ENCODE measurements at regions not wholly inside any gene's neighbourhood (a gene's known extent, or its start where the extent isn't known, plus 50 kb on each side); places are given as distances from the start of the nearest gene placed in this dataset.

DNA sequence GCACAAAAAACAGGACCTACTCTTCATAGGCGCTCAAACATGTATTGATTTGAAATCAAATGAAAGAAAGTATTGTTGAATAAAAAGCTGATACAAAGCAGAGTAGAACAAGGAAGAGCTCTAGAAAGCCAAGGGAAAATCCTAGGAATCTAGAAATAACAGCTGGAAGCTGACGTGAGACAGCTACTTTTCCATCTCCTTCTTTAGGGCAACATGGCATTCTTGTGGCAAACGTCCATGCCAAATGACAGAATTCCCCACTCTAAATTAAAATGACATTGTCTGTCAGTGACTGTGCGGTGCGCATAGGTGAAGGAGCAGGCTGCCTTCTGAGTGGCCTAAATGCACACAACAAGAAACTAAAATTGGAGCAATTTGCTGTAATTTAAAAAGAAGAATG lies 557.4 kb downstream of the SOX11 start:
- TF ChIP-seq, protein P1, sequence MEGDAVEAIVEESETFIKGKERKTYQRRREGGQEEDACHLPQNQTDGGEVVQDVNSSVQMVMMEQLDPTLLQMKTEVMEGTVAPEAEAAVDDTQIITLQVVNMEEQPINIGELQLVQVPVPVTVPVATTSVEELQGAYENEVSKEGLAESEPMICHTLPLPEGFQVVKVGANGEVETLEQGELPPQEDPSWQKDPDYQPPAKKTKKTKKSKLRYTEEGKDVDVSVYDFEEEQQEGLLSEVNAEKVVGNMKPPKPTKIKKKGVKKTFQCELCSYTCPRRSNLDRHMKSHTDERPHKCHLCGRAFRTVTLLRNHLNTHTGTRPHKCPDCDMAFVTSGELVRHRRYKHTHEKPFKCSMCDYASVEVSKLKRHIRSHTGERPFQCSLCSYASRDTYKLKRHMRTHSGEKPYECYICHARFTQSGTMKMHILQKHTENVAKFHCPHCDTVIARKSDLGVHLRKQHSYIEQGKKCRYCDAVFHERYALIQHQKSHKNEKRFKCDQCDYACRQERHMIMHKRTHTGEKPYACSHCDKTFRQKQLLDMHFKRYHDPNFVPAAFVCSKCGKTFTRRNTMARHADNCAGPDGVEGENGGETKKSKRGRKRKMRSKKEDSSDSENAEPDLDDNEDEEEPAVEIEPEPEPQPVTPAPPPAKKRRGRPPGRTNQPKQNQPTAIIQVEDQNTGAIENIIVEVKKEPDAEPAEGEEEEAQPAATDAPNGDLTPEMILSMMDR (IDR thresholded peaks at IDR 0.05; ENCODE audit: borderline replicate concordance, insufficient read depth, low read depth, low read length): no peak
- H3K4me3 ChIP-seq (ENCODE audit: low read depth, low read length): no peak overlapping the region

DNA sequence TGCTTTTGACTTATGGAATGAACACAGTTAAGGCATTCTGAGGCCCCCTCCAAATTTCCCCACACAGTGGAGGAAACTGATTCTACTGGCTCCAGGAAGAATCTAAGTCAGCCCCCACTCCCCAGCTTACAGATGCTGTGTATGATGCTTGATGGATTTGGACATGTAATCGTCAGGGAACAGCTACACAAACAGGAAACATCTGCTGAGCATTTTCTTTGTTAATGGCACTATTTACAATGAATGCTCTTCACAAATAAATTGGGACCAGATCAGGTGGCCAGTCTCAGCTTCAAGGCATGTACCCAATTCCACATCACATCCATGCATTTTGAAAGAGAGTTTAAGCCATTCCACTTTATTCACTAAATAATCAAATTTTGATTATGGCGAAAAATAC lies 562.3 kb downstream of the SOX11 start:
- TF ChIP-seq, protein P1 (IDR thresholded peaks at IDR 0.05; ENCODE audit: borderline replicate concordance, insufficient read depth, low read depth, low read length): no peak

DNA sequence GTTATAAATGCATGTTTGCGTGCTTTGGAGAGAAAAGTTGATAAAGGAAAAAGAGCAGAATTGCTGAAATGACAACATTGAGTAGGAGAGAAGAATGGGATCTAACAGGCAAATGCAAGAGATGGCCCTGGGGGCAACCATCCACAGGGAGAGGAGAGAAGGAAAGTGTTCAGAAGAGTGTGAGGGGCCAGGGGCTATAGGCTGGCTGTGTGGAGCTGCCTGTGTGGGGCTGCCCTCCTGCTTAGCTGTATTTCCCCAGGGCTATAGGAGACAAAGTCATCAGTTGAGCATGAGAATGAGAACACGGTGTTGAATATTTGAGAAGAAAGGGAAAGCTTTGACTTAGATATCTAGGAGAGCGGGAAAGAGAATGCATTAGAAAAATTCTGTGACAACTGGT lies 572.0 kb downstream of the SOX11 start:
- TF ChIP-seq, protein P1 (IDR thresholded peaks at IDR 0.05; ENCODE audit: borderline replicate concordance, insufficient read depth, low read depth, low read length): no peak
- H3K4me3 ChIP-seq (ENCODE audit: low read depth, low read length): no peak overlapping the region

More for the DNA sequence above, 562.3 kb downstream of the SOX11 start:
- H3K4me3 ChIP-seq (ENCODE audit: low read depth, low read length): no peak overlapping the region

DNA sequence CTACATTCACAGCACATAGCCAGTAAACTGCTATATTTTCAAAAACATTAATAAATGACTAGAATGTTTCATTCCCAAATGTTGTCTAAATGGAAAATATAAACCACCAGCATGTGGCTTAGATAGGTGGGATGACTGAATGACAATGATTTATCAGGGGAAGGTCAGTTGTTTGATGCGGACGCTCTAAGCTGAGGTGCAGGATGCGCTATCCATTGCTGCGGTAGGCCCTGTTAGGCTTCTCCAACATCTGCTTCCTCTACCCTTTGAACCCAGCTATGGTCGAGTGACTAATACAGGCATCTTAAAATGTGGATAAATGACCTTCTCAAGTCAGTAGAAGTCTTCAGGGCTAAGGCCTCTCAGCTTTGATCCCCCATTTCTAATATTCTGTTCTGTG lies 584.2 kb downstream of the CMPK2 start:
- TF ChIP-seq, protein P1 (IDR thresholded peaks at IDR 0.05; ENCODE audit: borderline replicate concordance, insufficient read depth, low read depth, low read length): no peak
- H3K4me3 ChIP-seq (ENCODE audit: low read depth, low read length): no peak overlapping the region

DNA sequence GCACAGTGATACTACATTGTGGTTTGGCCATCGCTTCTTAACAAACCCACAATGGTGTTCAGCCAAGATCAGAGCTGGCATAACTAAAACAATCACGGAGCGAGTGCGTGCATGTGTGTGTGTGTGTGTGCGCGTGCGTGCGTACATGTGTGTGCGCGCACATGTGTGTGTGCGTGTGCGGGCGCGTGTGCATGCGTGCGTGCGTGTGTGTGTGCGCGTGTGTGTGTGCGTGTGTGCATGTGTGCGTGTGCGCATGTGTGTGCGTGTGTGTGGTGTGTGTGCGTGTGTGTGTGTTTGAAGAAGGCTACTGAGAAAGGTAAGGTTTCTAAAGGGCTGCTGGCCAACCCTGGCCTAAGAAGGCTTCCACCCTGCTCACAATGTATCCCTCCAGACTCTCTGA lies 582.4 kb downstream of the CMPK2 start:
- TF ChIP-seq, protein P1 (IDR thresholded peaks at IDR 0.05; ENCODE audit: borderline replicate concordance, insufficient read depth, low read depth, low read length): no peak
- no peak overlapping the region for H3K4me3 ChIP-seq (ENCODE audit: low read depth, low read length)

DNA sequence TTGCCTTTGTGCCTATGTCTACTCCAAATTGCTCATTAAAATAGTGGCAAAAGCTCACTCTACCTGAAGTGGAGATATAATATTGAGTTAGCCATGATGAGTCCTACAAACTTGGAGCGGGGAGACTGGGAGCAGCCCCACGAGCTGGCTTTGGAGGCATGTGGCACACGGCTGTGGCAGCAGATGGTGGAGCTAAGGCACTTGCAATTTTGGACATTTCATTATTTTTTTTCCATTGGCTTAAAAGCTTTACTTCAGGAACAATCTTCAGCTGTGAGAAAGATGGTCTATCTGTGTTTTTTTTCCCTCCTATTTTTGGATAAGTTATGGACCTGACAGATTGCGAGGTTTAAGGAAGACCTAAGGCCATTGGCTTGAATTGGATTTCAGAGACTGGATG lies 578.3 kb downstream of the CMPK2 start:
- TF ChIP-seq, protein P1 (IDR thresholded peaks at IDR 0.05; ENCODE audit: borderline replicate concordance, insufficient read depth, low read depth, low read length): no peak
- no peak overlapping the region for H3K4me3 ChIP-seq (ENCODE audit: low read depth, low read length)

DNA sequence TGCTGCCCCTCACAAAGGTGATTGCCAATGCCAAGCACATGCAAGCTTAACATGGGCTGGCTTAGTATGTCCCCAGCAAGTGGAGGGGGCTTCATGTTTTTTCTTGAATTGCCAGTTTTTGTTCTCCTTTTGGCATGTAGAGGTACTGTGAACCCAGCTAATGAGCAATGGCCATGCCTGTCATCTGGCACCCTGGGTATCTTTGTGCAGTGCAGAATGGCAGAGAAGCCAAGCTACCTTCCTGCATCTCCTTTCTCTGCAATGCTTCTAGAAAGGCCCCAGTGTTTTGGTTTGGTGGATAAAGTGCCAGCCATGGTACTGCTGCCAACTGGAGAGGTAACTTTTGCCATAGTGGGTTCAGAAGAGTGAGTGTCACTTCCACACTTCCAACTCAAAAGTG lies 576.9 kb downstream of the CMPK2 start:
- TF ChIP-seq, protein P1 (IDR thresholded peaks at IDR 0.05; ENCODE audit: borderline replicate concordance, insufficient read depth, low read depth, low read length): no peak
- no peak overlapping the region for H3K4me3 ChIP-seq (ENCODE audit: low read depth, low read length)

Measured in GM12875 (cell line).